Peyer's patch (tissue), 4 donors: ENCODE measurements at regions not wholly inside any gene's neighbourhood (a gene's known extent, or its start where the extent isn't known, plus 50 kb on each side); places are given as distances from the start of the nearest gene placed in this dataset.

Experiments used
- CTCF ChIP-seq, 6 experiments: fragments of 450-650 bp in 4 of 6; fragments of 200-600 bp in 2 of 6; sonication (generic) in 1 of 6; IDR thresholded peaks; one replicate each; pipeline ENCODE4 v1.5.1; 2017 to 2019; ENCODE audit warnings: antibody characterized with exemption in 6 of 6, mild to moderate bottlenecking in 3 of 6, moderate library complexity in 1 of 6
- POLR2A ChIP-seq, 2 donors: fragments of 450-650 bp; IDR thresholded peaks; one replicate each; pipeline ENCODE4 v1.5.1; 2017; ENCODE audit warnings: antibody characterized with exemption in 2 of 2, mild to moderate bottlenecking in 2 of 2, moderate library complexity in 2 of 2

GRCh38 chr7:120218712-120219111, 54.3 kb upstream of the KCND2 start:
- TF ChIP-seq POLR2A (IDR thresholded peaks at IDR 0.05), result no peak
- no peak for TF ChIP-seq CTCF (IDR thresholded peaks at IDR 0.05)
